Glutamatergic neuron (in vitro differentiated cells): ENCODE measurements at regions not wholly inside any gene's neighbourhood (a gene's known extent, or its start where the extent isn't known, plus 50 kb on each side); places are given as distances from the start of the nearest gene placed in this dataset.
"Not testable (repeated sequence)": the region's sequence is repeated elsewhere in the genome, so short reads cannot be mapped to it uniquely, and the experiment has no call there.

Experiments used
- DNase-seq: peaks from one replicate; pipeline ENCODE4 v3.0.0; 2022
- H3K27ac Mint-ChIP-seq: one replicate; pipeline ENCODE4 v1.8.0; 2020; ENCODE audit warnings: mild to moderate bottlenecking, mixed read lengths, inconsistent platforms; ENCODE audit not compliant: unreplicated experiment
- H3K27me3 Mint-ChIP-seq: one replicate; pipeline ENCODE4 v1.8.0; 2020; ENCODE audit warnings: mild to moderate bottlenecking, moderate library complexity, mixed read lengths, inconsistent platforms; ENCODE audit not compliant: unreplicated experiment
- H3K36me3 Mint-ChIP-seq: one replicate; pipeline ENCODE4 v1.8.0; 2020; ENCODE audit warnings: mild to moderate bottlenecking, mixed read lengths, inconsistent platforms; ENCODE audit not compliant: unreplicated experiment
- H3K4me1 Mint-ChIP-seq: one replicate; pipeline ENCODE4 v1.8.0; 2020; ENCODE audit warnings: mild to moderate bottlenecking, low read depth, mixed read lengths, inconsistent platforms; ENCODE audit not compliant: unreplicated experiment
- H3K4me3 Mint-ChIP-seq: one replicate; pipeline ENCODE4 v1.8.0; 2020; ENCODE audit warnings: mild to moderate bottlenecking, mixed read lengths, inconsistent platforms; ENCODE audit not compliant: unreplicated experiment
- H3K9me3 Mint-ChIP-seq: one replicate; pipeline ENCODE4 v1.8.0; 2020; ENCODE audit warnings: mild to moderate bottlenecking, moderate library complexity, mixed read lengths, inconsistent platforms; ENCODE audit not compliant: unreplicated experiment
- CTCF ChIP-seq: fragments of 200-600 bp; sonication (generic); IDR thresholded peaks from one replicate; pipeline ENCODE4 v1.5.0; 2021; ENCODE audit not compliant: partially characterized antibody, unreplicated experiment

- peaks cover 4% of the 10 kb centered on the region for H3K27me3 Mint-ChIP-seq
- peak; percentile 60 for TF ChIP-seq CTCF
- H3K27ac Mint-ChIP-seq: no peak overlapping the region
- DNase-seq: peak; percentile 58
- no peak overlapping the region for H3K4me3 Mint-ChIP-seq
- peaks cover 3% of the 10 kb centered on the region for H3K9me3 Mint-ChIP-seq
- H3K36me3 Mint-ChIP-seq: peaks cover 8% of the 10 kb centered on the region
- peaks cover 6% of the 10 kb centered on the region for H3K4me1 Mint-ChIP-seq
These were observed 456.2 kb downstream of the REEP3 start for GRCh38 chr10:63977329-63977923.

GRCh38 chr10:63980870-63981269 lies 459.7 kb downstream of the REEP3 start:
- peaks cover 19% of the 10 kb centered on the region for H3K36me3 Mint-ChIP-seq
- DNase-seq, H3K27me3 Mint-ChIP-seq, H3K9me3 Mint-ChIP-seq, H3K4me1 Mint-ChIP-seq, H3K4me3 Mint-ChIP-seq, H3K27ac Mint-ChIP-seq: not testable (repeated sequence)

- not testable (repeated sequence) for DNase-seq, H3K4me1 Mint-ChIP-seq, H3K27me3 Mint-ChIP-seq, H3K4me3 Mint-ChIP-seq, H3K27ac Mint-ChIP-seq
- H3K36me3 Mint-ChIP-seq: peaks cover 22% of the 10 kb centered on the region
- peaks cover 11% of the 10 kb centered on the region for H3K9me3 Mint-ChIP-seq
These were observed 462.9 kb downstream of the REEP3 start for GRCh38 chr10:63984061-63984460.

GRCh38 chr10:63986536-63986935 lies 465.3 kb downstream of the REEP3 start:
- H3K9me3 Mint-ChIP-seq: peaks cover 11% of the 10 kb centered on the region
- peaks cover 6% of the 10 kb centered on the region for H3K27me3 Mint-ChIP-seq
- no peak overlapping the region for H3K27ac Mint-ChIP-seq
- no peak overlapping the region for H3K4me3 Mint-ChIP-seq
- no peak for TF ChIP-seq CTCF
- H3K36me3 Mint-ChIP-seq: peaks cover 18% of the 10 kb centered on the region
- DNase-seq: no peak
- H3K4me1 Mint-ChIP-seq: no peaks in the 10 kb centered on the region

- TF ChIP-seq CTCF: peak; percentile 18
- Mint-ChIP-seq H3K9me3 (peaks cover 11% of the 10 kb centered on the region), H3K27ac (no peak overlapping the region)
These were observed 466.0 kb downstream of the REEP3 start for GRCh38 chr10:63987212-63987611.

GRCh38 chr10:63994371-63994770 lies 473.2 kb downstream of the REEP3 start:
- H3K27me3 Mint-ChIP-seq: no peaks in the 10 kb centered on the region
- no peak for TF ChIP-seq CTCF
- H3K9me3 Mint-ChIP-seq: peaks cover 6% of the 10 kb centered on the region
- H3K4me3 Mint-ChIP-seq: no peak overlapping the region
- H3K27ac Mint-ChIP-seq: no peak overlapping the region
- no peak for DNase-seq
- H3K36me3 Mint-ChIP-seq: peaks cover 8% of the 10 kb centered on the region
- no peaks in the 10 kb centered on the region for H3K4me1 Mint-ChIP-seq

More at GRCh38 chr10:63987212-63987611, 466.0 kb downstream of the REEP3 start:
- H3K27me3 Mint-ChIP-seq: peaks cover 4% of the 10 kb centered on the region
- H3K4me1 Mint-ChIP-seq: no peaks in the 10 kb centered on the region
- H3K4me3 Mint-ChIP-seq: no peak overlapping the region
- peaks cover 15% of the 10 kb centered on the region for H3K36me3 Mint-ChIP-seq
- no peak for DNase-seq
